Kidney (tissue), 13 donors: ENCODE measurements at regions not wholly inside any gene's neighbourhood (a gene's known extent, or its start where the extent isn't known, plus 50 kb on each side); places are given as distances from the start of the nearest gene placed in this dataset.

Source experiments
- DNase-seq, 5 donors: peaks; one replicate each; pipeline ENCODE4 v3.0.0-alpha.2; 2013 to 2020
- FAIRE-seq: peaks from 2 replicates; lab custom pipeline; 2012; peaks lifted over from hg19 to GRCh38; lab: Jason Lieb, UNC
- H3K27ac ChIP-seq, 2 donors: one replicate each; pipeline ENCODE4 v1.7.0; 2013; ENCODE audit warnings: low read depth in 2 of 2, low read length in 2 of 2, inconsistent platforms in 1 of 2
- H3K27me3 ChIP-seq: one replicate; pipeline ENCODE4 v1.7.1; 2013; ENCODE audit warnings: low read length, inconsistent platforms; ENCODE audit not compliant: control insufficient read depth, insufficient read depth
- H3K36me3 ChIP-seq, 3 donors: one replicate each; pipeline versions ENCODE4 v1.7.0 to v1.7.1; 2013; ENCODE audit warnings: low read length in 3 of 3, control low read depth in 1 of 3, inconsistent platforms in 1 of 3; ENCODE audit not compliant: insufficient read depth in 3 of 3, control insufficient read depth in 2 of 3
- H3K4me1 ChIP-seq, 3 donors: one replicate each; pipeline versions ENCODE4 v1.7.0 to v1.7.1; 2013; ENCODE audit warnings: low read length in 3 of 3, inconsistent platforms in 1 of 3, low read depth in 1 of 3; ENCODE audit not compliant: control insufficient read depth in 2 of 3, insufficient read depth in 2 of 3
- H3K4me3 ChIP-seq, 3 donors: one replicate each; pipeline versions ENCODE4 v1.7.0 to v1.8.1; 2013; ENCODE audit warnings: low read length in 3 of 3, control low read depth in 1 of 3, inconsistent platforms in 1 of 3
- H3K9ac ChIP-seq, 3 donors: one replicate each; pipeline versions ENCODE4 v1.7.0 to v1.7.1; 2013; ENCODE audit warnings: low read length in 3 of 3, control low read depth in 1 of 3, inconsistent platforms in 1 of 3
- H3K9me3 ChIP-seq, 3 donors: one replicate each; pipeline versions ENCODE4 v1.7.0 to v1.7.1; 2013; ENCODE audit warnings: low read length in 3 of 3, control low read depth in 1 of 3, inconsistent platforms in 1 of 3; ENCODE audit not compliant: control insufficient read depth in 2 of 3, insufficient read depth in 1 of 3
- intact Hi-C: fragments of 100-400 bp; cut with DNase I; formaldehyde crosslinking; loops from one replicate; pipeline ENCODE4 v1.11.1; 2022
- TF ChIP-seq, protein P1 (sequence below): IDR thresholded peaks from 3 replicates; pipeline ENCODE4 v1.5.1; 2012; ENCODE audit warnings: mild to moderate bottlenecking, moderate library complexity, borderline replicate concordance; ENCODE audit not compliant: insufficient read depth; ENCODE audit errors: extremely low read depth
- donor health status: control.
- donor health status: control.
- donor health status: control.
- donor health status: control.
- donor health status: control.
- donor health status: DM: yes; HTN: yes; CAD: no.
- donor health status: Normal renal cell carcinoma (clear cell type).

DNA sequence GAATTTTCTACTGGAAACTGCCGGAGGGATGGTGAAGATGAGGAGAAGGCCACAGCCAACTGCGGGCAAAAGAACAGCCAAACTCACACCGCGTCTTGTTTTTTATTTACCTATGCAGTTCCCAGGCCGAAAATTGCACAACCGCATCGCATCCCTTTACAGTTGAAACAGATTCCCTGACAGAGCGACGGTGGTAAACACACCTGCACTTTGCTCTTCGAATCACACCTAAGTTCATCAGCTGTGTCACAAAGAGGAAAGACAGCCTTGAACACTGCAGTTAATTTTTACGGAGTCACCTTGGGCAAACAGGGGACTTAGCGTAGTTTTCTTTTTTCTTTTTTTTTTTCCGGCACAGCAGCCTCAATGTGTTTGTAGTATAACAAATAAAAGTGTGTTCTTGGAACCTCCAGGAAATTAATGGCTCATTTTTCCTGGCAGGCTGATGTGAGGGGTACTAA is 272.0 kb upstream of the DIO3 start:
- Histone ChIP-seq H3K9ac (no peak overlapping the region), H3K27ac (no peak overlapping the region), H3K27me3 (no peaks in the 10 kb centered on the region), H3K9me3 (no peaks in the 10 kb centered on the region), H3K4me1 (no peaks in the 10 kb centered on the region), H3K36me3 (no peaks in the 10 kb centered on the region), H3K4me3 (no peak overlapping the region)
- intact Hi-C loops: no loop called here
- DNase-seq: no peak
- TF ChIP-seq, protein P1, sequence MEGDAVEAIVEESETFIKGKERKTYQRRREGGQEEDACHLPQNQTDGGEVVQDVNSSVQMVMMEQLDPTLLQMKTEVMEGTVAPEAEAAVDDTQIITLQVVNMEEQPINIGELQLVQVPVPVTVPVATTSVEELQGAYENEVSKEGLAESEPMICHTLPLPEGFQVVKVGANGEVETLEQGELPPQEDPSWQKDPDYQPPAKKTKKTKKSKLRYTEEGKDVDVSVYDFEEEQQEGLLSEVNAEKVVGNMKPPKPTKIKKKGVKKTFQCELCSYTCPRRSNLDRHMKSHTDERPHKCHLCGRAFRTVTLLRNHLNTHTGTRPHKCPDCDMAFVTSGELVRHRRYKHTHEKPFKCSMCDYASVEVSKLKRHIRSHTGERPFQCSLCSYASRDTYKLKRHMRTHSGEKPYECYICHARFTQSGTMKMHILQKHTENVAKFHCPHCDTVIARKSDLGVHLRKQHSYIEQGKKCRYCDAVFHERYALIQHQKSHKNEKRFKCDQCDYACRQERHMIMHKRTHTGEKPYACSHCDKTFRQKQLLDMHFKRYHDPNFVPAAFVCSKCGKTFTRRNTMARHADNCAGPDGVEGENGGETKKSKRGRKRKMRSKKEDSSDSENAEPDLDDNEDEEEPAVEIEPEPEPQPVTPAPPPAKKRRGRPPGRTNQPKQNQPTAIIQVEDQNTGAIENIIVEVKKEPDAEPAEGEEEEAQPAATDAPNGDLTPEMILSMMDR: no peak
- FAIRE-seq: no peak

DNA sequence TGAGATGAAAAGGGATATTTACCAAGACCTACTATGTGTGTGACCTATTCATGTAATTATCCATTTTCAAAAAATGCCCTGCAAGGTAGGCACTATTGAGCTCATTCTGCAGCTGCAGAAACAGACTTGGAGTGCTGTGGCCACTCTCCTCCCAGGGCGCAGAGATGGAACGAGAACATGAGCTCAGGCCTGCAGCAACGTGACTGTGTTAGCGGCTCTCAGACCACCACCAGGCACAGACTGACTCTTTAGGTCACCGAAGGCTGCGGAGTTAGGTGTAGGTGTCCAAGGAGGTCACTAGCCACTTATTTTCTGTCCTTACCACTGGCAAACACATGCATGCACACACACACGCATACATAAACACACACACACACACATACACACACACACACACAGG is 271.4 kb upstream of the DIO3 start:
- TF ChIP-seq, protein P1: no peak
- FAIRE-seq: no peak
- no peak for DNase-seq
- Histone ChIP-seq H3K4me3 (no peak overlapping the region), H3K27ac (no peak overlapping the region), H3K9ac (no peak overlapping the region), H3K36me3 (no peaks in the 10 kb centered on the region), H3K27me3 (no peaks in the 10 kb centered on the region), H3K4me1 (no peaks in the 10 kb centered on the region), H3K9me3 (no peaks in the 10 kb centered on the region)
- intact Hi-C loops: no loop called here

DNA sequence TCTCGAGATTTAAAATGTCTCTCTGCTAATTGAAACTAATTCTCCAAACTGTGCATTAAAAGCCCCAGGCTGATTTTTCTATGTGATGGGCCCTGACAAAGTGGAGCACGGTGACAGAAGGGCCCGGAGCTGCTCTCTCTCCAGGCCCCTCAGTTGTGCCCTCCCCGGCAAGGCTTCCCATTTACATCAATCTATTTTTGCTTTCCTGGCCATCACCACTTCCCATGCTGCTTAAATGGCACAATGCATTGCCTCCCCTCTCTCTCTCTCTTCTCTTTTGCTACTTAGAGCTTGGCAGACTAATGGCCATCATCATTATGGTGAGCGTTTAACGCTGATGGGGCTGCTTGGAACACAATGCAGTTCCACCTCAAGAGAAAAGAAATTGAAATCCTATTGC is 270.7 kb upstream of the DIO3 start:
- DNase-seq: no peak
- H3K27me3 ChIP-seq: no peaks in the 10 kb centered on the region
- no peaks in the 10 kb centered on the region for H3K4me1 ChIP-seq
- intact Hi-C loops: no loop called here
- H3K9ac ChIP-seq: no peak overlapping the region
- H3K36me3 ChIP-seq: no peaks in the 10 kb centered on the region
- no peak for FAIRE-seq
- no peaks in the 10 kb centered on the region for H3K9me3 ChIP-seq
- H3K27ac ChIP-seq: no peak overlapping the region
- TF ChIP-seq, protein P1: no peak
- H3K4me3 ChIP-seq: no peak overlapping the region

DNA sequence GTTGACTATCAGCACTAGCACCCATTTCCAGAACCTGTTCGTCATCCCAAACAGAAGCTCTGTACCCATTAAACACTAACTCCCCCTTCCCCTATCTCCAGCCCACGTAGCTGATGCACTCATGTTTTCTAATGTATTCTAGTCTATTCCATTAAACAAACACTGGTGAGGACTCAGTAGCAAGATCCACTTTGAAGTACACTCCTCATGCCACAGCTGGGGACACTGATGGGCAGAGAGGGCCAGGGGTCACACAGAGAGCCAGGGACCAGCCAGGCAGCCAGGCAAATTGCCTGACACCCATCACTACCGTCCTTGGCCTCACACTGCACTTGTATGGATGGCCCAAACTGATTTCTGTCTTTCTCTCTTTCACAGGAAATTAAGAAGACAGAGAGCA is 269.9 kb upstream of the DIO3 start:
- peaks cover 0 to under 1% (median 0%) of the 10 kb centered on the region in 3 donors for H3K9me3 ChIP-seq
- H3K9ac ChIP-seq: no peak overlapping the region
- DNase-seq: no peak
- H3K4me1 ChIP-seq: no peaks in the 10 kb centered on the region
- H3K27me3 ChIP-seq: no peaks in the 10 kb centered on the region
- H3K36me3 ChIP-seq: no peaks in the 10 kb centered on the region
- no peak overlapping the region for H3K27ac ChIP-seq
- TF ChIP-seq, protein P1: no peak
- FAIRE-seq: no peak
- H3K4me3 ChIP-seq: no peak overlapping the region
- intact Hi-C loops: no loop called here
